Esophagus (tissue), 2 donors: ENCODE measurements at regions not wholly inside any gene's neighbourhood (a gene's known extent, or its start where the extent isn't known, plus 50 kb on each side); places are given as distances from the start of the nearest gene placed in this dataset.

Experiments
- H3K27ac ChIP-seq, 2 donors: one replicate each; pipeline ENCODE4 v1.5.1; 2013; ENCODE audit warnings: low read depth in 2 of 2, mild to moderate bottlenecking in 2 of 2, inconsistent platforms in 1 of 2, low read length in 1 of 2, moderate library complexity in 1 of 2
- H3K27me3 ChIP-seq, 2 donors: one replicate each; pipeline ENCODE4 v1.6.1; 2013; ENCODE audit warnings: low read length in 2 of 2, control low read depth in 1 of 2, mild to moderate bottlenecking in 1 of 2; ENCODE audit not compliant: insufficient read depth in 2 of 2, control insufficient read depth in 1 of 2
- H3K36me3 ChIP-seq, 2 donors: one replicate each; pipeline ENCODE4 v1.6.1; 2013; ENCODE audit warnings: low read length in 1 of 2; ENCODE audit not compliant: control insufficient read depth in 2 of 2, insufficient read depth in 2 of 2
- H3K4me1 ChIP-seq, 2 donors: one replicate each; pipeline ENCODE4 v1.6.1; 2013; ENCODE audit warnings: low read length in 1 of 2; ENCODE audit not compliant: control insufficient read depth in 2 of 2, insufficient read depth in 2 of 2
- H3K4me3 ChIP-seq, 2 donors: one replicate each; pipeline ENCODE4 v1.5.1; 2013; ENCODE audit warnings: low read length in 2 of 2, mild to moderate bottlenecking in 2 of 2, low read depth in 1 of 2, moderate library complexity in 1 of 2
- H3K9me3 ChIP-seq, 2 donors: one replicate each; pipeline ENCODE4 v1.6.1; 2013; ENCODE audit warnings: mild to moderate bottlenecking in 2 of 2, low read depth in 1 of 2, low read length in 1 of 2, moderate library complexity in 1 of 2; ENCODE audit not compliant: control insufficient read depth in 2 of 2, insufficient read depth in 1 of 2
- WGBS, 2 donors: extraction: QIAGEN DNeasy Blood & Tissue Kit; methylation state at CpG; one replicate each; pipeline ENCODE4 v1.1.7; 2013; 5-methylcytosine and 5-hydroxymethylcytosine counted together
- donor health status: healthy with polysubstance abuse.
- donor health status: Bipolar disorder and iron deficiency.

DNA sequence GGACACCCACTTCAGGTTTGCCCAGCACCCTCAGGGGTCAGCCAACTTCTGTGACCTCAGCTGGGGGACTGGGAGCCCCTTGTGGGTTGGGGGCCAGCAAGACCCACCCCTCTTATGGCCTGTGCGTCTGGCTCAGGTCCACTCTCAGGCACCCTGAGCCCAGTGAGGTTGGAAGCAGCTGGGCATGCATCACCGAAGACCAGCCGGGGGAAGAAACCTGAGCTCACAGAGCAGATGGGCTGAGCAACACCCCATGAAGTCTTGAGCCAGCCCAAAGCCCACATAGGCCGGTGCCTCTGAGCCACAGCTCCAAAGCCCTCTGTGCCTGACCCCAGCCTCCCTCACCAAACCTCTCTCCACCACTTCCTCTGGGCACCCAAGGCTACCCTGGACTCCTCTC, 166.7 kb downstream of the RBFOX3 start:
- H3K27me3 ChIP-seq: no peaks in the 10 kb centered on the region
- no peaks in the 10 kb centered on the region for H3K9me3 ChIP-seq
- H3K27ac ChIP-seq: no peak overlapping the region
- no peaks in the 10 kb centered on the region for H3K4me1 ChIP-seq
- H3K36me3 ChIP-seq: no peaks in the 10 kb centered on the region
- no peak overlapping the region for H3K4me3 ChIP-seq
- 81 to 83% methylated on average over 4 of the region's 4 CpGs for WGBS, 2 donors

DNA sequence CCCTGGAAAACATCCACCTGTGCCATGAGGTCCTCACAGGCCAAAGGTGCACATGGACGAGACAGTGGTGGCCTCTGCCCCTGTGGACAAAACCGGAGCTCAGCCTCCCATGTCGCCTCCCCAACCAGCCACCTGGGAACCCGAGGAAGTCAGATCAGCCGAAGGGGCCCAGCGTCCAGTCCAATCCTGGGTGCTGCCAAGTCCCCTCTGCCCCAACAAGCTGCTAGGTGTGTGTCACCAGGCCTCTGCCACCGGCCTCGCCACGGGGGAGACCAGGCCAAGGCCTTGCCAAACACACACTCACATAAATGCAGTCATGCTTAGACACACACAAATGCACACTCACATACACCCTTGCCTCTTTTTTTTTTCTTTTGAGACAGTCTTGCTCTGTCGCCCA, 167.8 kb downstream of the RBFOX3 start:
- WGBS, 2 donors: 89 to 90% methylated on average over 10 of the region's 10 CpGs
- H3K27me3 ChIP-seq: no peaks in the 10 kb centered on the region
- H3K36me3 ChIP-seq: no peaks in the 10 kb centered on the region
- H3K4me3 ChIP-seq: no peak overlapping the region
- H3K9me3 ChIP-seq: no peaks in the 10 kb centered on the region
- no peak overlapping the region for H3K27ac ChIP-seq
- no peaks in the 10 kb centered on the region for H3K4me1 ChIP-seq

- H3K36me3 ChIP-seq: no peaks in the 10 kb centered on the region
- no peaks in the 10 kb centered on the region for H3K9me3 ChIP-seq
- H3K4me1 ChIP-seq: no peaks in the 10 kb centered on the region
- WGBS, 2 donors: 71 to 74% methylated on average over 15 of the region's 15 CpGs
- H3K27me3 ChIP-seq: no peaks in the 10 kb centered on the region
- H3K27ac ChIP-seq: no peak overlapping the region
- no peak overlapping the region for H3K4me3 ChIP-seq
Measured at GRCh38 chr17:79441356-79442160, 169.3 kb downstream of the RBFOX3 start.

DNA sequence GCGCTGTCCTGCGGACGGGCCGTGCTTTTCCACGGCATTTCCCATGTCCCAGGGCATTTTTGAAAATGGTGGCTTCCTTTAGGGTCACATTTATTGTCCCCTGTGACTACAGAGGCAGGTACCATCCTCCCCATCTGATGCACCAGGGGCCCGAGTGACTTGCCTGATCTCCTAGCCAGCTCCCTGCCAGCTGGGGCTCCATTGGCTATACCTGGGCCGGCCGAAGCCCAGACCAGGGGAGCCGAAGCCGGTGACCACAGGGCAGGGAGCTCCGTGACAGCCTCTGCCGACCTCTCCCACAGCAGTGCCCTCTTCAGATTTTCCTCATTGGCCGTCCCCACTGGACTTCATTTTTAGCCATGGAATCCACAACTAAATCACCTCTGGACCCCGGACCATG, 170.6 kb downstream of the RBFOX3 start:
- Histone ChIP-seq H3K9me3 (no peaks in the 10 kb centered on the region), H3K27ac (no peak overlapping the region), H3K27me3 (no peaks in the 10 kb centered on the region), H3K4me3 (no peak overlapping the region), H3K36me3 (no peaks in the 10 kb centered on the region), H3K4me1 (no peaks in the 10 kb centered on the region)
- 74 to 76% methylated on average over 14 of the region's 14 CpGs for WGBS, 2 donors

- Histone ChIP-seq H3K27me3 (no peaks in the 10 kb centered on the region), H3K9me3 (no peaks in the 10 kb centered on the region), H3K4me3 (no peak overlapping the region), H3K27ac (no peak overlapping the region), H3K4me1 (no peaks in the 10 kb centered on the region), H3K36me3 (no peaks in the 10 kb centered on the region)
- 93% methylated on average over 6 of the region's 6 CpGs for WGBS, 2 donors
Measured at GRCh38 chr17:79439493-79439892, 171.4 kb downstream of the RBFOX3 start.

DNA sequence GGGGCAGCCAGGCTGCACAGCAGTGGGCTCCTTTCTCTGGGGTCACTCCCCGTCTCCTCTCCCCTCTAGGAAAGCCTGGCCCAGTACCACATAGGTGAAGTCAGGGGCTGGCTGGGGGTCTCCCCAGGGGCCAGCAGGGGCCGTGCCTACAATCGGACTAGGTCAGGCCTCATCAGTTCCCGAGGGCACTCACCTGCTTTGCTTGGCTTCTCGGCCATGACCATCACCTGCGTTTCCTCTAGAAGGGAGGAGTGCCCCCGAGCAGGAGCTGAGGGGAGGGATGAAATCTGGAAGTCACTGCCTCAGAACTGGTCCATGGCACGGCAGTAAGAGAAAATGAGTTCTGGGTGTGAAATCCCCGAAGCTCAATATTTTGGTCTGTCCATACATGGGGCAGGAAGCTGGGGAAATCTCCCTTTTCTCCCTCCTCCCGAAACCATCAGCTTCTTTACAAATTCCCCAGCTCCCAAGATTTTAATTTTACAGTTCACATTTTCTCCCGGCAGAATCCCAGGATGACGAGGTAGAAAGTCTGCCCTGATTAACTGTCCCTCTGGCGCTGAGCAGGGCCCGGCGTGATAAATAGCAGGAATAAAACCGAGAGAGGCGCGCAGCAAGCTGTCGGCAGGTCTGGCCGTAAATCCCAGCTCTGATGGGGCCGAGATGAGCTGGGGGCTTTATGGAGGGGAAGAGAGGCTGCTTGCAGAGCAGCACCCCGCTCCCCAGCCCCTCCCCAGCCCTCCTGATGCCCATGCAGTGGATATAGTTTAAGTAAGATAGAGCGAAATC, 172.1 kb downstream of the RBFOX3 start:
- no peaks in the 10 kb centered on the region for H3K4me1 ChIP-seq
- H3K4me3 ChIP-seq: no peak overlapping the region
- H3K27ac ChIP-seq: no peak overlapping the region
- peaks cover 0 to 4% of the 10 kb centered on the region in 2 donors for H3K9me3 ChIP-seq
- no peaks in the 10 kb centered on the region for H3K36me3 ChIP-seq
- H3K27me3 ChIP-seq: no peaks in the 10 kb centered on the region
- WGBS, 2 donors: 69 to 74% methylated on average over 23 of the region's 23 CpGs

- WGBS, 2 donors: 63 to 74% methylated on average over 4 of the region's 4 CpGs
- no peaks in the 10 kb centered on the region for H3K4me1 ChIP-seq
- no peaks in the 10 kb centered on the region for H3K27me3 ChIP-seq
- no peak overlapping the region for H3K27ac ChIP-seq
- H3K9me3 ChIP-seq: peaks cover 0 to 4% of the 10 kb centered on the region in 2 donors
- H3K4me3 ChIP-seq: no peak overlapping the region
- H3K36me3 ChIP-seq: no peaks in the 10 kb centered on the region
Measured at GRCh38 chr17:79438058-79438457, 172.8 kb downstream of the RBFOX3 start.

GRCh38 chr17:79437081-79437480, 173.8 kb downstream of the RBFOX3 start:
- WGBS, 2 donors: 68 to 73% methylated on average over 11 of the region's 11 CpGs
- no peak overlapping the region for H3K4me3 ChIP-seq
- no peak overlapping the region for H3K27ac ChIP-seq
- H3K4me1 ChIP-seq: no peaks in the 10 kb centered on the region
- H3K27me3 ChIP-seq: no peaks in the 10 kb centered on the region
- H3K9me3 ChIP-seq: peaks cover 0 to 4% of the 10 kb centered on the region in 2 donors
- no peaks in the 10 kb centered on the region for H3K36me3 ChIP-seq

GRCh38 chr17:79435962-79436361, 174.9 kb downstream of the RBFOX3 start:
- WGBS, 2 donors: 68 to 69% methylated on average over 8 of the region's 8 CpGs
- no peaks in the 10 kb centered on the region for H3K4me1 ChIP-seq
- H3K9me3 ChIP-seq: peaks cover 0 to 4% of the 10 kb centered on the region in 2 donors
- no peaks in the 10 kb centered on the region for H3K27me3 ChIP-seq
- H3K4me3 ChIP-seq: no peak overlapping the region
- H3K27ac ChIP-seq: no peak overlapping the region
- H3K36me3 ChIP-seq: no peaks in the 10 kb centered on the region
